Activated CD4-positive, alpha-beta T cell treated with anti-CD3 and anti-CD28 coated beads, Interleukin-2, Interleukin-6, amounts not matched to agents 100 ng/mL and 50 ng/mL, durations not matched to agents 16 hours and 8 hours (primary cell): ENCODE measurements at regions not wholly inside any gene's neighbourhood (a gene's known extent, or its start where the extent isn't known, plus 50 kb on each side); places are given as distances from the start of the nearest gene placed in this dataset.
A peak's percentile ranks its signal among the peaks of the same experiment; 100 is the strongest.
"Not testable (repeated sequence)": the region's sequence is repeated elsewhere in the genome, so short reads cannot be mapped to it uniquely, and the experiment has no call there.

Experiments
- DNase-seq: peaks from one replicate; pipeline ENCODE4 v3.0.0-alpha.2; 2020

- not testable (repeated sequence) for DNase-seq
Measured at GRCh38 chr15:75792236-75792635, 51.0 kb upstream of the UBE2Q2 start.

- DNase-seq, result no peak
Measured at GRCh38 chr15:75791337-75791713, 51.9 kb upstream of the UBE2Q2 start.

- DNase-seq, result no peak
Measured at GRCh38 chr15:75790631-75791336, 52.5 kb upstream of the UBE2Q2 start.

GRCh38 chr15:75786575-75786947 lies 56.7 kb upstream of the UBE2Q2 start:
- DNase-seq, result no peak

- DNase-seq, result peak; percentile 10
Measured at GRCh38 chr15:75785771-75786574, 57.3 kb upstream of the UBE2Q2 start.

GRCh38 chr15:75784511-75785480 lies 58.5 kb upstream of the UBE2Q2 start:
- not testable (repeated sequence) for DNase-seq

GRCh38 chr15:75783566-75783965 lies 59.7 kb upstream of the UBE2Q2 start:
- not testable (repeated sequence) for DNase-seq

GRCh38 chr15:75782926-75783325 lies 60.3 kb upstream of the UBE2Q2 start:
- no peak for DNase-seq

GRCh38 chr15:75780995-75781394 lies 62.3 kb upstream of the UBE2Q2 start:
- not testable (repeated sequence) for DNase-seq

GRCh38 chr15:75779504-75779903 lies 63.7 kb upstream of the UBE2Q2 start:
- DNase-seq, result no peak

- peak; percentile 14 for DNase-seq
Measured at GRCh38 chr15:75776871-75777610, 64.4 kb upstream of the CSPG4 start.

GRCh38 chr15:75776065-75776423 lies 63.4 kb upstream of the CSPG4 start:
- DNase-seq, result no peak

- DNase-seq, result no peak
Measured at GRCh38 chr15:75775296-75776064, 62.8 kb upstream of the CSPG4 start.

GRCh38 chr15:75773974-75774373 lies 61.3 kb upstream of the CSPG4 start:
- not testable (repeated sequence) for DNase-seq

- DNase-seq, result not testable (repeated sequence)
Measured at GRCh38 chr15:75771054-75771453, 58.4 kb upstream of the CSPG4 start.

GRCh38 chr15:75770131-75770530 lies 57.5 kb upstream of the CSPG4 start:
- DNase-seq, result no peak

GRCh38 chr15:75768526-75768925 lies 55.9 kb upstream of the CSPG4 start:
- DNase-seq, result not testable (repeated sequence)

GRCh38 chr15:75765551-75766305 lies 53.1 kb upstream of the CSPG4 start:
- DNase-seq, result not testable (repeated sequence)

GRCh38 chr15:75764845-75765550 lies 52.4 kb upstream of the CSPG4 start:
- DNase-seq, result not testable (repeated sequence)
